ENCODE measurements at regions not wholly inside any gene's neighbourhood (a gene's known extent, or its start where the extent isn't known, plus 50 kb on each side); places are given as distances from the start of the nearest gene placed in this dataset.

- Histone ChIP-seq H3K27me3 (replicated peaks; ENCODE audit: control insufficient read depth, insufficient read depth, low read length, poor library complexity, severe bottlenecking) (no peaks in the 10 kb centered on the region), H3K36me3 (ENCODE audit: control insufficient read depth, insufficient read depth, low read length) (no peaks in the 10 kb centered on the region), H3K9me3 (ENCODE audit: control insufficient read depth, low read length) (no peaks in the 10 kb centered on the region), H3K4me3 (ENCODE audit: insufficient read depth, low read depth, low read length, poor library complexity, severe bottlenecking) (no peak overlapping the region), H3K27ac (ENCODE audit: insufficient read depth, low read length, poor library complexity, severe bottlenecking) (no peak overlapping the region), H3K4me1 (ENCODE audit: control insufficient read depth, insufficient read depth, low read length, poor library complexity, severe bottlenecking) (no peaks in the 10 kb centered on the region)
- no peak for DNase-seq
Measured at GRCh38 chr1:244242446-244242845, 191.4 kb downstream of the ZBTB18 start.

DNA sequence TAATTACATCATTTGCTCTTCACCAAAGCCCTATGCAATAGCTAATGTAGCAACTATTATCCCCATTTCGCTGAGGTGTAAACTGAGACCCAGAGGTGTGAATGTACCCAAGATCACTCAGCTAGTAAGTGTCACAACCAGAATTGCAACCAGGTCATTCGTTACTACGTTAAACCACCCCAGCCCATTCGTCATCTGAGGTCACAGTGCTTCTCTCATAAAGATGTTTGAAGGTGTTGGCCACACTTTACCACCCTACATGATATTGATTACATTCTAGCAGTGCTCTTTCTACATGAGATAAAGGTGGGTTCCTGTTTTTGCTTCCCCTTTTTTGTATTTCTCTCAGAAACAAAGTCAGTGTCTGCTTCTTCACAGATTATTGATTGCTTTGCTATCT lies 195.3 kb downstream of the ZBTB18 start:
- DNase-seq = no peak
- Histone ChIP-seq H3K36me3 (ENCODE audit: control insufficient read depth, insufficient read depth, low read length) (no peaks in the 10 kb centered on the region), H3K9me3 (ENCODE audit: control insufficient read depth, low read length) (no peaks in the 10 kb centered on the region), H3K27me3 (replicated peaks; ENCODE audit: control insufficient read depth, insufficient read depth, low read length, poor library complexity, severe bottlenecking) (no peaks in the 10 kb centered on the region), H3K4me1 (ENCODE audit: control insufficient read depth, insufficient read depth, low read length, poor library complexity, severe bottlenecking) (no peaks in the 10 kb centered on the region), H3K27ac (ENCODE audit: insufficient read depth, low read length, poor library complexity, severe bottlenecking) (no peak overlapping the region), H3K4me3 (ENCODE audit: insufficient read depth, low read depth, low read length, poor library complexity, severe bottlenecking) (no peak overlapping the region)

DNA sequence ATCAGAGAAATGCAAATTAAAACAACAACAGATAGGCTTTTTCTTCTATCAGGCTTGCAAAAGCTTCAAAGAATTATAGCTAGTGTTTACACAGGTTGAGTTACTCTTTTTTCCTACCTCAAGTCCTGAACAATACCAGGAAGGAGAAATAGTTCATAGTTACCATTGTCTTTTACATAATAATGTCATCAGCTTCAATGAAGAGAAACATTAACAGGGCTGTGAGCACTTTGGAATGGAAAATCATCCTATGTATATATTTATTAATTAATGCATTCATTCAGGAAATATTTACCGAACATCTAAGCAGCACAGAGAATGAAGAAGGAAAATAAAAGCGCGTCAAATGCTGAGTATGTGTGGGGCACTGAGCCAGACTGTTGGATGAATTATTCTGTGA lies 197.3 kb downstream of the ZBTB18 start:
- no peak for DNase-seq
- no peaks in the 10 kb centered on the region for H3K27me3 ChIP-seq (replicated peaks; ENCODE audit: control insufficient read depth, insufficient read depth, low read length, poor library complexity, severe bottlenecking)
- no peak overlapping the region for H3K4me3 ChIP-seq (ENCODE audit: insufficient read depth, low read depth, low read length, poor library complexity, severe bottlenecking)
- no peak overlapping the region for H3K27ac ChIP-seq (ENCODE audit: insufficient read depth, low read length, poor library complexity, severe bottlenecking)
- no peaks in the 10 kb centered on the region for H3K4me1 ChIP-seq (ENCODE audit: control insufficient read depth, insufficient read depth, low read length, poor library complexity, severe bottlenecking)
- H3K36me3 ChIP-seq (ENCODE audit: control insufficient read depth, insufficient read depth, low read length) = no peaks in the 10 kb centered on the region
- H3K9me3 ChIP-seq (ENCODE audit: control insufficient read depth, low read length) = no peaks in the 10 kb centered on the region

DNA sequence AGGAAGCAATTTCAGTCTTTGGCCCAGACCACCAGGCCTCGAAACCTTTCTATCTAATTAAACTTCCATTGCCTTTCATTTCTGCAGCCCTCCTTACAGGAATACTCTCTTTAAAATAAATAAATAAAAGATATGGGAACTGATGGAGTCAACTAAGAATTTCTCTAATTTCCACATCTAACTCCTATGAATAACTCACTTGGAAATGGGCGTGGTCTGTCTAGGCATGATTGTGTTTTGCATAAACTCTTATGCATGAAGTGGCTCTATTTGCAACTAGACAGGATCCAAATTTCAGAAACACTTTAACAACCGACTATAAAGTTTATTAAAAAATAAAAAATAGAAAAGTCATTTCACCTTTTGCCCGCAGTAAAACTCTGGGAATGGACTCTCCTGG lies 199.5 kb downstream of the ADSS2 start:
- H3K4me3 ChIP-seq (ENCODE audit: insufficient read depth, low read depth, low read length, poor library complexity, severe bottlenecking) = no peak overlapping the region
- no peak for DNase-seq
- H3K36me3 ChIP-seq (ENCODE audit: control insufficient read depth, insufficient read depth, low read length) = no peaks in the 10 kb centered on the region
- no peak overlapping the region for H3K27ac ChIP-seq (ENCODE audit: insufficient read depth, low read length, poor library complexity, severe bottlenecking)
- H3K9me3 ChIP-seq (ENCODE audit: control insufficient read depth, low read length) = no peaks in the 10 kb centered on the region
- no peaks in the 10 kb centered on the region for H3K27me3 ChIP-seq (replicated peaks; ENCODE audit: control insufficient read depth, insufficient read depth, low read length, poor library complexity, severe bottlenecking)
- H3K4me1 ChIP-seq (ENCODE audit: control insufficient read depth, insufficient read depth, low read length, poor library complexity, severe bottlenecking) = no peaks in the 10 kb centered on the region

- Histone ChIP-seq H3K27me3 (replicated peaks; ENCODE audit: control insufficient read depth, insufficient read depth, low read length, poor library complexity, severe bottlenecking) (no peaks in the 10 kb centered on the region), H3K9me3 (ENCODE audit: control insufficient read depth, low read length) (no peaks in the 10 kb centered on the region), H3K4me1 (ENCODE audit: control insufficient read depth, insufficient read depth, low read length, poor library complexity, severe bottlenecking) (no peaks in the 10 kb centered on the region), H3K27ac (ENCODE audit: insufficient read depth, low read length, poor library complexity, severe bottlenecking) (no peak overlapping the region), H3K4me3 (ENCODE audit: insufficient read depth, low read depth, low read length, poor library complexity, severe bottlenecking) (no peak overlapping the region), H3K36me3 (ENCODE audit: control insufficient read depth, insufficient read depth, low read length) (no peaks in the 10 kb centered on the region)
- DNase-seq = no peak
Measured at GRCh38 chr1:244254467-244254866, 197.2 kb downstream of the ADSS2 start.

GRCh38 chr1:244255426-244255965 lies 196.2 kb downstream of the ADSS2 start:
- no peaks in the 10 kb centered on the region for H3K27me3 ChIP-seq (replicated peaks; ENCODE audit: control insufficient read depth, insufficient read depth, low read length, poor library complexity, severe bottlenecking)
- H3K4me1 ChIP-seq (ENCODE audit: control insufficient read depth, insufficient read depth, low read length, poor library complexity, severe bottlenecking) = no peaks in the 10 kb centered on the region
- DNase-seq = no peak
- no peak overlapping the region for H3K4me3 ChIP-seq (ENCODE audit: insufficient read depth, low read depth, low read length, poor library complexity, severe bottlenecking)
- no peaks in the 10 kb centered on the region for H3K9me3 ChIP-seq (ENCODE audit: control insufficient read depth, low read length)
- no peak overlapping the region for H3K27ac ChIP-seq (ENCODE audit: insufficient read depth, low read length, poor library complexity, severe bottlenecking)
- H3K36me3 ChIP-seq (ENCODE audit: control insufficient read depth, insufficient read depth, low read length) = no peaks in the 10 kb centered on the region

DNA sequence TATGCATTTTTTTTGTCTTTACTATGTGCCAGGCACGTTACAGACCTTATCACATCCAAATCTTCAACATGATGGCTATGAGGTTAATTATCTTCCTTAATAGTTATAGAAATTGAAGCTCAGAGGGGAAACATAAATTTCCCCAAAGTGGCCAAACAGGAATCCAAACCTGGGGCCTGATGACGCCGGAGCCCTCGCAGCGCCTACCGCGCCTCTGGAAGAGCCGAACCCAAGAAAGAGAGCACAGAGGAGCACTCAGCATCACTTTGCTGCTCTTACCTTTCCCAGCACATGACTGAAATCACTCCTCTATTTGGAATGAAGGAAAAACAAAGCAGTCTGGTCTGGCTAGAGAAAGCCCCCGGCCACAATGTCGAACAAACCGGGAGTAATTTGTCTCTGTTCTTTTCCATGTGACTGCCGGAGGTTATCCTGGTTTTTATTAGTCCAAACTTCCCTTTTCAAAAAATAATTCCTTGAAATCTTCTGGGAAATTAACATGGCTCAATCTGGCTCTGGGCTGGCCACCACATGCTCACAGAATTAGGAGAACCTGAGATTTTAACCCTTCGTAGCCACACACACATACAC lies 195.5 kb downstream of the ADSS2 start:
- H3K9me3 ChIP-seq (ENCODE audit: control insufficient read depth, low read length) = no peaks in the 10 kb centered on the region
- no peak for DNase-seq
- H3K27ac ChIP-seq (ENCODE audit: insufficient read depth, low read length, poor library complexity, severe bottlenecking) = no peak overlapping the region
- no peaks in the 10 kb centered on the region for H3K36me3 ChIP-seq (ENCODE audit: control insufficient read depth, insufficient read depth, low read length)
- no peaks in the 10 kb centered on the region for H3K27me3 ChIP-seq (replicated peaks; ENCODE audit: control insufficient read depth, insufficient read depth, low read length, poor library complexity, severe bottlenecking)
- no peaks in the 10 kb centered on the region for H3K4me1 ChIP-seq (ENCODE audit: control insufficient read depth, insufficient read depth, low read length, poor library complexity, severe bottlenecking)
- H3K4me3 ChIP-seq (ENCODE audit: insufficient read depth, low read depth, low read length, poor library complexity, severe bottlenecking) = no peak overlapping the region

DNA sequence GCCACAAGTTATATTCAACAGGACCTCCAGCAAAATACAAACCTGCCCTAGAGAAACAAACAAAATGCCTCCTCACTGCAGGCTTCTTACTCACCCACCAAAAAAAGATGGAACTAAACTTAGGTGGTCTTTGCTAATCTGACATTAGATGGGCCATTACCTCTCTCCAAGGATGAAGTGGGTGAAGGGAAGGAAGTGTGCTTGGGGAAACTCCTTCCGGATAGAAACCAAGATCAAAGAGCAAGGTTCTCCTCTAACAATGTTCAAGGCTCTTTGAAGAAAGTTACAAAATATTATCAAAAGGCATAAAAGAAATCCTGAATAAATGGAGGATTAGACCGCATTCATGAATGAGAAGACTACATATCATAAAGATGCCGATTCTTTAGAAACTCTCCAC lies 187.5 kb downstream of the ADSS2 start:
- Histone ChIP-seq H3K27me3 (replicated peaks; ENCODE audit: control insufficient read depth, insufficient read depth, low read length, poor library complexity, severe bottlenecking) (no peaks in the 10 kb centered on the region), H3K36me3 (ENCODE audit: control insufficient read depth, insufficient read depth, low read length) (no peaks in the 10 kb centered on the region), H3K4me3 (ENCODE audit: insufficient read depth, low read depth, low read length, poor library complexity, severe bottlenecking) (no peak overlapping the region), H3K4me1 (ENCODE audit: control insufficient read depth, insufficient read depth, low read length, poor library complexity, severe bottlenecking) (no peaks in the 10 kb centered on the region), H3K9me3 (ENCODE audit: control insufficient read depth, low read length) (no peaks in the 10 kb centered on the region), H3K27ac (ENCODE audit: insufficient read depth, low read length, poor library complexity, severe bottlenecking) (no peak overlapping the region)
- DNase-seq = no peak

DNA sequence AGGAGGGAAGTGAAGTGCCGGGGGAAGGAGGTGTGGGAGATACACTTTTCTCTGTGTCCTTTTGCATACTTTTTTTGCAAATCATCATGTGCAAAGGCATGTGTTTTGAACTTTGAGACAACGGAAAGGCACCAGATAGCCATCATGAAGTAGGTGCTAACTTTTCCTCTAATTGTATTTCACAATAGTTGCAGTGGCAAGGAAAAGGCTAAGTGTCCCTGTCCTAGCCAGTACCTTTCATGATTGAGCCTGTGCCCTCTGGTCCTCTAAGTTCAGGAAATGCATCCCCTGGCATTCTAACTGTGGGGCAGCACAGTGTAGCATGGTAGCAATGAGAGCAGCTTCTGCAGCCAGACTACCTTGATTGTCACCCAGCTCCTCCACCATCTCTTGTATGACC lies 186.2 kb downstream of the ADSS2 start:
- DNase-seq = no peak
- Histone ChIP-seq H3K9me3 (ENCODE audit: control insufficient read depth, low read length) (no peaks in the 10 kb centered on the region), H3K27ac (ENCODE audit: insufficient read depth, low read length, poor library complexity, severe bottlenecking) (no peak overlapping the region), H3K27me3 (replicated peaks; ENCODE audit: control insufficient read depth, insufficient read depth, low read length, poor library complexity, severe bottlenecking) (no peaks in the 10 kb centered on the region), H3K36me3 (ENCODE audit: control insufficient read depth, insufficient read depth, low read length) (no peaks in the 10 kb centered on the region), H3K4me3 (ENCODE audit: insufficient read depth, low read depth, low read length, poor library complexity, severe bottlenecking) (no peak overlapping the region), H3K4me1 (ENCODE audit: control insufficient read depth, insufficient read depth, low read length, poor library complexity, severe bottlenecking) (no peaks in the 10 kb centered on the region)

DNA sequence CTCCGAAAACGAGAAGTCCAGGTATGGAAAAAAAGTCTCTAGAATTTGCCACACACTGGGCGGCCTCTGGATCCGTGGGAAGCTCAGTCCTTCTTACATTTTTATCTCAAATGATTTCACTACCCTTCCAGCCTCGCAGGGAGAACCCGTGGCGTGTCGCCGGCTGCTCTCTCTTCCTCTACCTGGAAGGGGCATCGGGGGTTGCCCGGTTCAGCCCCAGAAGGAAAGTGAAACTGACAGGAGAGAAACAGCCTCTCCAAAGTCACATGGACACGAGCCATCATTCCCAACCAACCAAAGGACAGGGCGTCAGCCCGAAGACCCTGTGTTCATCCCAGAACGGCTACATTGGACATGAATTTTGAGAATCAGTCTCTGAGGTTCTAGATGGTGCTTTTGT lies 182.5 kb downstream of the ADSS2 start:
- Histone ChIP-seq H3K9me3 (ENCODE audit: control insufficient read depth, low read length) (no peaks in the 10 kb centered on the region), H3K27me3 (replicated peaks; ENCODE audit: control insufficient read depth, insufficient read depth, low read length, poor library complexity, severe bottlenecking) (no peaks in the 10 kb centered on the region), H3K4me1 (ENCODE audit: control insufficient read depth, insufficient read depth, low read length, poor library complexity, severe bottlenecking) (no peaks in the 10 kb centered on the region), H3K36me3 (ENCODE audit: control insufficient read depth, insufficient read depth, low read length) (no peaks in the 10 kb centered on the region), H3K4me3 (ENCODE audit: insufficient read depth, low read depth, low read length, poor library complexity, severe bottlenecking) (no peak overlapping the region), H3K27ac (ENCODE audit: insufficient read depth, low read length, poor library complexity, severe bottlenecking) (no peak overlapping the region)
- DNase-seq = no peak
